Smooth muscle cell (in vitro differentiated cells): ENCODE measurements at regions not wholly inside any gene's neighbourhood (a gene's known extent, or its start where the extent isn't known, plus 50 kb on each side); places are given as distances from the start of the nearest gene placed in this dataset.

Source experiments
- DNase-seq: peaks from one replicate; lab custom pipeline; 2025; ENCODE audit not compliant: unreplicated experiment; lab: John Stamatoyannopoulos, UW
- H2AFZ ChIP-seq: fragments of 200-600 bp; sonication (generic); 2 replicates; pipeline ENCODE4 v1.6.0; 2016; ENCODE audit warnings: antibody characterized with exemption, low read depth, mild to moderate bottlenecking
- H3F3A ChIP-seq: fragments of 200-600 bp; sonication (generic); 2 replicates; pipeline ENCODE4 v1.6.0; 2017; ENCODE audit warnings: antibody characterized with exemption, low read depth
- H3K27ac ChIP-seq: fragments of 200-600 bp; sonication (generic); 2 replicates; pipeline ENCODE4 v1.5.1; 2016; ENCODE audit warnings: low read depth, mild to moderate bottlenecking
- H3K27me3 ChIP-seq: fragments of 200-600 bp; sonication (generic); 2 replicates; pipeline ENCODE4 v1.6.1; 2016; ENCODE audit warnings: low read depth, mild to moderate bottlenecking
- H3K36me3 ChIP-seq: fragments of 200-600 bp; sonication (generic); 2 replicates; pipeline ENCODE4 v1.5.1; 2016; ENCODE audit warnings: low read depth
- H3K4me1 ChIP-seq: fragments of 200-600 bp; sonication (generic); 2 replicates; pipeline ENCODE4 v1.5.1; 2016; ENCODE audit warnings: low read depth
- H3K4me2 ChIP-seq: fragments of 200-600 bp; sonication (generic); 2 replicates; pipeline ENCODE4 v1.6.0; 2016; ENCODE audit warnings: mild to moderate bottlenecking
- H3K4me3 ChIP-seq: fragments of 200-600 bp; sonication (generic); 2 replicates; pipeline ENCODE4 v1.5.1; 2016; ENCODE audit warnings: mild to moderate bottlenecking
- H3K79me2 ChIP-seq: fragments of 200-600 bp; sonication (generic); 2 replicates; pipeline ENCODE4 v1.6.0; 2016; ENCODE audit warnings: low read depth, mild to moderate bottlenecking
- H3K9ac ChIP-seq: fragments of 200-600 bp; sonication (generic); 2 replicates; pipeline ENCODE4 v1.6.0; 2016; ENCODE audit warnings: low read depth
- H3K9me3 ChIP-seq: fragments of 200-600 bp; sonication (generic); replicated peaks from 2 replicates; pipeline ENCODE4 v1.5.1; 2016; ENCODE audit warnings: low read depth
- H4K20me1 ChIP-seq: fragments of 200-600 bp; sonication (generic); 2 replicates; pipeline ENCODE4 v1.6.0; 2016; ENCODE audit warnings: low read depth
- CTCF ChIP-seq: fragments of 200-600 bp; sonication (generic); IDR thresholded peaks from 2 replicates; pipeline ENCODE4 v1.5.1; 2017; ENCODE audit warnings: borderline replicate concordance, mild to moderate bottlenecking, antibody characterized with exemption; ENCODE audit not compliant: insufficient read depth, poor library complexity, severe bottlenecking
- WGBS: methylation state at CpG from one replicate; pipeline ENCODE4 v1.1.7; 2016; ENCODE audit warnings: low lambda C conversion rate; 5-methylcytosine and 5-hydroxymethylcytosine counted together

GRCh38 chr17:71964559-71964958, 156.3 kb upstream of the SOX9 start:
- no peak for DNase-seq
- no peaks in the 10 kb centered on the region for H4K20me1 ChIP-seq
- H3K27ac ChIP-seq: no peak overlapping the region
- no peaks in the 10 kb centered on the region for H3K27me3 ChIP-seq
- no peaks in the 10 kb centered on the region for H3K9me3 ChIP-seq
- no peaks in the 10 kb centered on the region for H3K79me2 ChIP-seq
- no peaks in the 10 kb centered on the region for H3K36me3 ChIP-seq
- H3F3A ChIP-seq: no peaks in the 10 kb centered on the region
- no peak overlapping the region for H3K9ac ChIP-seq
- no peaks in the 10 kb centered on the region for H3K4me1 ChIP-seq
- H3K4me3 ChIP-seq: no peak overlapping the region
- 33% methylated on average over 2 of the region's 2 CpGs for WGBS
- H2AFZ ChIP-seq: no peak overlapping the region
- no peak for TF ChIP-seq CTCF
- no peak overlapping the region for H3K4me2 ChIP-seq

GRCh38 chr17:71966055-71966454, 154.8 kb upstream of the SOX9 start:
- Histone ChIP-seq H3K4me2 (no peak overlapping the region), H2AFZ (no peak overlapping the region), H3K27me3 (no peaks in the 10 kb centered on the region), H3K9me3 (no peaks in the 10 kb centered on the region), H3K27ac (no peak overlapping the region), H3K4me1 (no peaks in the 10 kb centered on the region), H3K79me2 (no peaks in the 10 kb centered on the region), H3F3A (no peaks in the 10 kb centered on the region), H3K4me3 (no peak overlapping the region), H3K9ac (no peak overlapping the region), H4K20me1 (no peaks in the 10 kb centered on the region), H3K36me3 (no peaks in the 10 kb centered on the region)
- DNase-seq: no peak
- 80% methylated on average over 6 of the region's 6 CpGs for WGBS
- no peak for TF ChIP-seq CTCF

- DNase-seq: no peak
- no peak for TF ChIP-seq CTCF
Observed at GRCh38 chr17:71966459-71967313, 154.1 kb upstream of the SOX9 start.

GRCh38 chr17:71969500-71969899, 151.3 kb upstream of the SOX9 start:
- no peak overlapping the region for H3K4me2 ChIP-seq
- H3K9ac ChIP-seq: no peak overlapping the region
- no peak for TF ChIP-seq CTCF
- H3K27ac ChIP-seq: no peak overlapping the region
- no peaks in the 10 kb centered on the region for H3K27me3 ChIP-seq
- no peaks in the 10 kb centered on the region for H3F3A ChIP-seq
- no peaks in the 10 kb centered on the region for H4K20me1 ChIP-seq
- H3K79me2 ChIP-seq: no peaks in the 10 kb centered on the region
- DNase-seq: no peak
- no peaks in the 10 kb centered on the region for H3K9me3 ChIP-seq
- no peak overlapping the region for H3K4me3 ChIP-seq
- no peak overlapping the region for H2AFZ ChIP-seq
- no peaks in the 10 kb centered on the region for H3K36me3 ChIP-seq
- H3K4me1 ChIP-seq: no peaks in the 10 kb centered on the region

More at GRCh38 chr17:71966459-71967313, 154.1 kb upstream of the SOX9 start:
- H3K4me3 ChIP-seq: no peak overlapping the region
- no peaks in the 10 kb centered on the region for H3K36me3 ChIP-seq
- H2AFZ ChIP-seq: no peak overlapping the region
- no peak overlapping the region for H3K27ac ChIP-seq
- H4K20me1 ChIP-seq: no peaks in the 10 kb centered on the region
- no peaks in the 10 kb centered on the region for H3K27me3 ChIP-seq
- H3K4me1 ChIP-seq: no peaks in the 10 kb centered on the region
- H3K4me2 ChIP-seq: no peak overlapping the region
- WGBS: 87% methylated on average over 13 of the region's 13 CpGs
- H3K79me2 ChIP-seq: no peaks in the 10 kb centered on the region
- no peaks in the 10 kb centered on the region for H3F3A ChIP-seq
- no peak overlapping the region for H3K9ac ChIP-seq
- H3K9me3 ChIP-seq: no peaks in the 10 kb centered on the region
